ENCODE measurements at regions not wholly inside any gene's neighbourhood (a gene's known extent, or its start where the extent isn't known, plus 50 kb on each side); places are given as distances from the start of the nearest gene placed in this dataset.

DNA sequence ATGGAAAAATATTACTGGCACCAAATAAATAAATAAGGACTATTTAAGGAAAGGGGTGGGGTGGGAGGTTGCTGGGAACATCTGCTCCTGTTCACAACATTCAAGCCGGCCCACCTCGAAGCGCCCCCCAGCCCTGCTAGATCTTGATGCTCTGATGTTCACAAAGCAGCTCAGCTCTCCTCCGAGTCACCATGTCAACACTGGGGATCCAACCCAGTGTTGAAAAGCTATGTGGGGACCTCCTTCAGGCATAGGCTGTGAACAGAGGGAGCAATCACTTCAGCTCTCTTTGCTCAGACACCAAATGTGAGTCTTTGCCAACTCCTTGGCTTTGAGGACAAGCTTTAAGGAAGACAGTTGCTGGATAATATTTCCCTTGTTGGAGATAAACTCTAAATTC, 176.8 kb upstream of the NT5E start:
- TF ChIP-seq, protein P1, sequence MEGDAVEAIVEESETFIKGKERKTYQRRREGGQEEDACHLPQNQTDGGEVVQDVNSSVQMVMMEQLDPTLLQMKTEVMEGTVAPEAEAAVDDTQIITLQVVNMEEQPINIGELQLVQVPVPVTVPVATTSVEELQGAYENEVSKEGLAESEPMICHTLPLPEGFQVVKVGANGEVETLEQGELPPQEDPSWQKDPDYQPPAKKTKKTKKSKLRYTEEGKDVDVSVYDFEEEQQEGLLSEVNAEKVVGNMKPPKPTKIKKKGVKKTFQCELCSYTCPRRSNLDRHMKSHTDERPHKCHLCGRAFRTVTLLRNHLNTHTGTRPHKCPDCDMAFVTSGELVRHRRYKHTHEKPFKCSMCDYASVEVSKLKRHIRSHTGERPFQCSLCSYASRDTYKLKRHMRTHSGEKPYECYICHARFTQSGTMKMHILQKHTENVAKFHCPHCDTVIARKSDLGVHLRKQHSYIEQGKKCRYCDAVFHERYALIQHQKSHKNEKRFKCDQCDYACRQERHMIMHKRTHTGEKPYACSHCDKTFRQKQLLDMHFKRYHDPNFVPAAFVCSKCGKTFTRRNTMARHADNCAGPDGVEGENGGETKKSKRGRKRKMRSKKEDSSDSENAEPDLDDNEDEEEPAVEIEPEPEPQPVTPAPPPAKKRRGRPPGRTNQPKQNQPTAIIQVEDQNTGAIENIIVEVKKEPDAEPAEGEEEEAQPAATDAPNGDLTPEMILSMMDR (IDR thresholded peaks at IDR 0.05; ENCODE audit: low read depth, low read length, missing input control), result no peak
- TF ChIP-seq SP1 (IDR thresholded peaks at IDR 0.05) (no peak), YY1 (IDR thresholded peaks at IDR 0.05) (no peak), GABPA (IDR thresholded peaks at IDR 0.05 in 1 of 2, conservative IDR thresholded peaks at IDR 0.05 in 1 of 2) (no peak), EGR1 (IDR thresholded peaks at IDR 0.05; ENCODE audit: low read depth in 2 of 2) (no peak), FOXA1 (IDR thresholded peaks at IDR 0.05) (no peak), RXRA (IDR thresholded peaks at IDR 0.05) (no peak)
- TF ChIP-seq, protein P2, sequence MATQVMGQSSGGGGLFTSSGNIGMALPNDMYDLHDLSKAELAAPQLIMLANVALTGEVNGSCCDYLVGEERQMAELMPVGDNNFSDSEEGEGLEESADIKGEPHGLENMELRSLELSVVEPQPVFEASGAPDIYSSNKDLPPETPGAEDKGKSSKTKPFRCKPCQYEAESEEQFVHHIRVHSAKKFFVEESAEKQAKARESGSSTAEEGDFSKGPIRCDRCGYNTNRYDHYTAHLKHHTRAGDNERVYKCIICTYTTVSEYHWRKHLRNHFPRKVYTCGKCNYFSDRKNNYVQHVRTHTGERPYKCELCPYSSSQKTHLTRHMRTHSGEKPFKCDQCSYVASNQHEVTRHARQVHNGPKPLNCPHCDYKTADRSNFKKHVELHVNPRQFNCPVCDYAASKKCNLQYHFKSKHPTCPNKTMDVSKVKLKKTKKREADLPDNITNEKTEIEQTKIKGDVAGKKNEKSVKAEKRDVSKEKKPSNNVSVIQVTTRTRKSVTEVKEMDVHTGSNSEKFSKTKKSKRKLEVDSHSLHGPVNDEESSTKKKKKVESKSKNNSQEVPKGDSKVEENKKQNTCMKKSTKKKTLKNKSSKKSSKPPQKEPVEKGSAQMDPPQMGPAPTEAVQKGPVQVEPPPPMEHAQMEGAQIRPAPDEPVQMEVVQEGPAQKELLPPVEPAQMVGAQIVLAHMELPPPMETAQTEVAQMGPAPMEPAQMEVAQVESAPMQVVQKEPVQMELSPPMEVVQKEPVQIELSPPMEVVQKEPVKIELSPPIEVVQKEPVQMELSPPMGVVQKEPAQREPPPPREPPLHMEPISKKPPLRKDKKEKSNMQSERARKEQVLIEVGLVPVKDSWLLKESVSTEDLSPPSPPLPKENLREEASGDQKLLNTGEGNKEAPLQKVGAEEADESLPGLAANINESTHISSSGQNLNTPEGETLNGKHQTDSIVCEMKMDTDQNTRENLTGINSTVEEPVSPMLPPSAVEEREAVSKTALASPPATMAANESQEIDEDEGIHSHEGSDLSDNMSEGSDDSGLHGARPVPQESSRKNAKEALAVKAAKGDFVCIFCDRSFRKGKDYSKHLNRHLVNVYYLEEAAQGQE (IDR thresholded peaks at IDR 0.05), result no peak
